SK-N-MC (cell line): ENCODE measurements at regions not wholly inside any gene's neighbourhood (a gene's known extent, or its start where the extent isn't known, plus 50 kb on each side); places are given as distances from the start of the nearest gene placed in this dataset.

Experiments used
- DNase-seq: peaks from one replicate; pipeline ENCODE4 v3.0.0-alpha.2; 2011; ENCODE audit warnings: low read depth, low spot score
- H3K27ac ChIP-seq: fragments of 200-600 bp; sonication (generic); 2 replicates; pipeline ENCODE4 v1.5.1; 2016; ENCODE audit warnings: mixed run types
- H3K36me3 ChIP-seq: fragments of 200-600 bp; sonication (generic); 2 replicates; pipeline ENCODE4 v1.6.1; 2017; ENCODE audit warnings: antibody characterized with exemption, low read length, mixed read lengths; ENCODE audit not compliant: insufficient read depth
- H3K4me3 ChIP-seq: fragments of 200-600 bp; sonication (generic); 2 replicates; pipeline ENCODE4 v1.5.1; 2016
- H3K9ac ChIP-seq: fragments of 200-600 bp; sonication (generic); 2 replicates; pipeline ENCODE4 v1.8.0; 2017; ENCODE audit warnings: mixed run types, mixed read lengths; ENCODE audit not compliant: insufficient read length
- H3K9me3 ChIP-seq: fragments of 200-600 bp; sonication (generic); 2 replicates; pipeline ENCODE4 v1.6.1; 2017; ENCODE audit warnings: low read depth, mild to moderate bottlenecking, antibody characterized with exemption, low read length, moderate library complexity, mixed read lengths
- EZH2 ChIP-seq: fragments of 200-600 bp; sonication (generic); IDR thresholded peaks from one replicate; pipeline ENCODE4 v1.6.1; 2017; ENCODE audit warnings: antibody characterized with exemption
- FOXP2 ChIP-seq: optimal IDR thresholded peaks from 2 replicates; pipeline ENCODE3; 2011; ENCODE audit warnings: mild to moderate bottlenecking, moderate library complexity; ENCODE audit not compliant: insufficient read depth; ENCODE audit errors: extremely low read length, control extremely low read depth
- POLR2AphosphoS5 ChIP-seq: IDR thresholded peaks from 2 replicates; pipeline ENCODE4 v1.6.1; 2012; ENCODE audit warnings: mild to moderate bottlenecking, low read depth, low read length, borderline replicate concordance

DNA sequence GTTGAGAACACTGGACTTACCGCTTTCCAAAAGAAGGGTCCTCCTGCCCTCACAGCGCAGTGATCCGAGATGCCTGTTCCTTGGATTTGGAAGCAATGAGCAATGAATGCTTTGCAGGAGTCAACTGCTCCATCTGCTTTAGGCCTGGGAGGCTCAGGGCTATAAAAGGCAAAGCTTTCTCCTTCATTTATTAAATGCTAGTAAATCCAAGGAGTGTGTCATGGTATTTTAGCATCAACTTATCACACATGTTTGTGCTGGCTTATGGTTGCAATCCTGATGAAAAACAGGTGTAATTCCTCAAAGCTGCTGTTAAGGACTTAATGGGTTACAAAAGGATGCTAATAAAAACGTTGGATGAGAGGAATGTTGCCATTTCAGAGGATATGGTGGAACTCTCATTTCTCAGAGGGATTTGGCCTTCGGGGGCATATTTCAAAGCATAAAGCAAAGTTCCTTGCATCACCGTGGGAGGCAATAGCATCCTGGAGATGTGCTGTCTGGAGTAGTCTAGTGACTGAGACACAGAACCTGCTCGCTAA lies 158.5 kb upstream of the TPM1 start:
- no peaks in the 10 kb centered on the region for H3K36me3 ChIP-seq
- no peak overlapping the region for H3K27ac ChIP-seq
- peak; percentile 22 for DNase-seq
- no peaks in the 10 kb centered on the region for H3K9me3 ChIP-seq
- no peak overlapping the region for H3K4me3 ChIP-seq
- no peak for TF ChIP-seq EZH2
- TF ChIP-seq POLR2AphosphoS5, result no peak; the same call in 1 of the 2 replicates
- no peak for TF ChIP-seq FOXP2
- H3K9ac ChIP-seq, result no peak overlapping the region

DNA sequence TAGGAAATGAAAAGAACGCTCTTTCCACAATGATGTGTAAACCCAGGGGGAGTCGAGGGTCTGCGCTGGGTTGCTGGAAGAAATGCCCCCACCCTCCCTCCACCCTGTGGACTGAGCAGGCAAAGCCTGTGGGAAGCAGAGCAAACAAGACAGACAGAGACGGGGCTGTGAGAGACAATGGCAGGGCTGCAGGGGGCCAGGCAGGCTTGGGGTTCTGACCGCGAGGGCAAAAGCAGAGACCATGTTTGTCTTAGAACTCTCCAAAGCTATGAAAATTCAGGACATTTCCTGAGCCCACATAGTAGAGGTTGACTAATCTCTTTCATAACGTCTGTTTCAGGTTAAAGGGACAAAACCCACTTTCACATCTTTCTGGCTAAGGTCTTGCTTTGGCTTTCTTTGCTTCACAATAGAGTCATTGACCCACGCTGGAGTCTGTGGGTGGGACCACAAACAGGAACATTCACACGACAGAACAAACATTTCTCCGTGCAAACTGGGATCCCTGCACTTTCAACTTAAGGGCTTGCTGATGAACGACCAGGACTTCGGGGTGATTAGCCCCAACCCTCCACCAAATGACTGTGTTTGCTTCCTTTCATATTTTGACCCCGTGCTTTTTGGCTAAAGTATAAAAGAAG lies 156.0 kb upstream of the TPM1 start:
- Histone ChIP-seq H3K4me3 (no peak overlapping the region), H3K9me3 (no peaks in the 10 kb centered on the region), H3K9ac (no peak overlapping the region), H3K27ac (no peak overlapping the region), H3K36me3 (no peaks in the 10 kb centered on the region)
- TF ChIP-seq FOXP2 (no peak), EZH2 (no peak), POLR2AphosphoS5 (no peak)
- DNase-seq, result no peak

DNA sequence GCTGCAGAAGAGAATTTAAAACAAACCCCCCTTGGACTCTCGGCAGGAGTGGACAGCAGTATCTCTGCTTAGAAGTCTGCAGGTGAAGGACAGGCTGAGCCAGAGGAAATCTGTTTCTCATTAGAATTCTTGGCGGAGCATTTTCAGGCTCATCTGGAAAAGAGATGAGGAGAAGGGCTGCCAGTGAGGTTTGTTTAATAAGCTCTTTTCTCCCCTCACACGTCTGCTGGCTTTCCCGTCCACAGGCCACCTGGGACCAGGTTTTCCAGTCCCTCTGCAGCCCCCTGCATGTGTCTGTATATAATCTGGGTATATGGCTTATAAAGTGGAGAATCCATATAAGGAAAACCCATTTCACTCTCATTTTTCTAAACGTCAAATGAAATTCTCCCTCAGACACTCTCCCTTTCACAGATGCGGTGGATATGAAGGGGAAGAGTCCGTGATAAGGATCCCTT lies 155.4 kb upstream of the TPM1 start:
- DNase-seq, result no peak
- no peak for TF ChIP-seq EZH2
- no peak for TF ChIP-seq POLR2AphosphoS5
- TF ChIP-seq FOXP2, result no peak
- Histone ChIP-seq H3K36me3 (no peaks in the 10 kb centered on the region), H3K9ac (no peak overlapping the region), H3K4me3 (no peak overlapping the region), H3K9me3 (no peaks in the 10 kb centered on the region), H3K27ac (no peak overlapping the region)

DNA sequence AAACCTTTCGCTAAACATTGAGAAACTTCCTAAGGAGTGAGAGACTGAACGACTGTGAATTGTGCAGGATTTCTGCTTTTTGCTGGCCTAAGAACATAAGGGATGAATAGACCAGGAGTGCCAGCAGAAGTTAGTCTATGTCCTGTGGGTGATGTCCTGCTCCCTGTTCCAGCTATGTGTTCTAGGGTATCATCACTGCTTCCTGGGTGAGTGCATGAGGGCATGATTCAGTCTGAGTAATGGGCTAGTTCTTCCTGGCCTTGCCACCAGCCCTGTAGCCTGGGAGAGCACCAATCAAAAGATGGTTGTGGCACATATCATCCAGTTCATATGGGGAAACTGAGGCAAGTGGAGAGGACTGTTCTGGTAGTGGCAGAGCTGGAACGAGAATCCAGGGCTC lies 153.9 kb upstream of the TPM1 start:
- Histone ChIP-seq H3K36me3 (no peaks in the 10 kb centered on the region), H3K4me3 (no peak overlapping the region), H3K27ac (no peak overlapping the region), H3K9me3 (no peaks in the 10 kb centered on the region), H3K9ac (no peak overlapping the region)
- no peak for TF ChIP-seq EZH2
- no peak for TF ChIP-seq POLR2AphosphoS5
- no peak for TF ChIP-seq FOXP2
- no peak for DNase-seq

DNA sequence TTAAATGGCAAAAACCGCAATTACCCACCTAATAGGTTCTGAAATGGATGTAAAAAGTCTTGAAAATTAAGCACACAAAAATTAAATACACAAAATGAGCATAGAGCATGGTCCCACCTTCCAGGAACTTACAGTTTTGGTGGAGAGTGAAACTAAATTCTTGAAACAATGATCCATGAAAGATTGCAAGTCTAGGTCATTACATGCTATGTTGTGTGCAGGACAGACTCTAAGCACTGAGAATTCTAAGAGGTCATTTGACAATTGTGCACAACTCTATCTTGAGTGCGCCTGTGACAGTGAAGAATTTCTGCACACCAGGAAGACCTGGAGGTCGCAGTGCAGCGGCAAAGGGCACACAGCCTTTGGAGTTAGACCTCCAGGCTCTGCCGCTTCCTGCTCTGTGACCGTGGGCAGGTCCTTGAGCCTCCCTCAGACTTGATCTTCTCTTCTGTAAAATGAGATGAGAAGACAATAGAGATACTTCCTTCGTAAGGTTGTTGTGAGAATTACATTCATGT lies 153.3 kb upstream of the TPM1 start:
- no peak overlapping the region for H3K27ac ChIP-seq
- no peaks in the 10 kb centered on the region for H3K36me3 ChIP-seq
- H3K9ac ChIP-seq, result no peak overlapping the region
- H3K4me3 ChIP-seq, result no peak overlapping the region
- no peak for TF ChIP-seq FOXP2
- H3K9me3 ChIP-seq, result no peaks in the 10 kb centered on the region
- DNase-seq, result no peak

DNA sequence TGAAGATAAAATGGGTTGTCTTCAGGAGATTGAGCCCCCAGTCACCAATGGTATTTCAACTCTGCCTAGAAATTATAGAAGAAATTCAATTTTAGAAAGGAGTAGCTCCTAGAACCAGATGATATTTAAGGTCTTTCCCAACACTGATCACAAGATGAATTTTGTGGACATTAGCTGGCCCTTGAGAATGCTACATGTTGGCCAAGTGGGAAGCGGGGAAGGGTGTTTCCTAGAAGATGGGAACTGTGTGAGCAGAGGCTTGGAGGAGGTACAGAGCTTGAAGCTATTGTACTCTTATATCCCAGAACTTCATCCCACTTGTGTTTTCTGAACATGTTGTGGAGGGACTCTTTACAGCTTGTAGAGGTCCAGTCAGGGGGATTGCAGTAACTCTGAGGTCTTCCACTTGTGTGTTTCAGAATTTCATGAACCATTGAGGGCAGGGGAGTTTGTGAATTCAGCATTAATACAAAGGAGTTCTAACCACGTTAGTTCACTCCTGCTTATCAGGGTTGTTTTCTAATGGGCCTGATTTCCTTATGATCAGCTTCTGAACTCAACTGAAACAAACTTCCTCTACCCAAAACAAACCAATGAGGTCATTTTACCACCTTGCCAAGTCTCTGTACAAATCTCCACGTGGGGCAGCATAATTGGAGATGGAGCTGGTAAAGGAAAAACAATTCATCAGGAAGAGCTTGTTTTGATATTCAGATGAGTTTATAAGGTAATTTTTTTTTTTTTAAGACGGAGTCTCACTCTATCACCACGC lies 152.6 kb upstream of the TPM1 start:
- no peak overlapping the region for H3K4me3 ChIP-seq
- TF ChIP-seq FOXP2 (no peak), POLR2AphosphoS5 (no peak), EZH2 (no peak)
- H3K36me3 ChIP-seq, result no peaks in the 10 kb centered on the region
- no peaks in the 10 kb centered on the region for H3K9me3 ChIP-seq
- H3K9ac ChIP-seq, result no peak overlapping the region
- DNase-seq, result no peak
- H3K27ac ChIP-seq, result no peak overlapping the region

DNA sequence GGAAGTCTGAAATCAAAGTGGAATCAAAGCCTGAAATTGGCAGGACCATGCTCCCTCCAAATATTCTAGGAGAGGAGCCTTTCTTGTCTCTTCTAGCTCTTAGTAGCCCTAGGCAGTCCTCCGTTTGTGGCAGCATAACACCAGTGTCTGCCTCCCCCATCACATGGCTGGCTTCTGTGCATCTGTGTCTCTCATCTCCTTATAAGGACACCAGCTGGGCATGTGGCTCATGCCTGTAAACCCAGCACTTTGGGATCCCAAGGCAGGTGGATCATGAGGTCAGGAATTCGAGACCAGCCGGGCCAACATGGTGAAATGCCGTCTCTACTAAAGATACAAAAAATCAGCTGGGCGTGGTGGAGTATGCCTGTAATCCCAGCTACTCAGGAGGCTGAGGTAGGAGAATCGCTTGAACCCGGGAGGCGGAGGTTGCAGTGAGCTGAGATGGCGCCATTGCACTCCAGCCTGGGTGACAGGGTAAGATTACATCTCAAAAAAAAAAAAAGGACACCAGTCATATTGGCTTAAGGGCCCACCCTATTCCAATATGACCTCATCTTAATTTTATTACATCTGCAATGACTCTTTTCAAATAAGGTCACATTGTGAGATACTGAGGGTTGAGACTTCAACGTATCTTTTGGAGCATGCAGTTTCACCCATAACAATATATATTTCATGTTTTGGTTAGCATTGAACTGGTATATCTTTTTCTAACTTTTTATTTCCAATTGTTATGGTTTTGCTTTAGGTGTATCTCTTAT lies 148.0 kb upstream of the TPM1 start:
- Histone ChIP-seq H3K9me3 (no peaks in the 10 kb centered on the region), H3K27ac (no peak overlapping the region), H3K9ac (no peak overlapping the region), H3K4me3 (no peak overlapping the region), H3K36me3 (no peaks in the 10 kb centered on the region)
- no peak for DNase-seq
- TF ChIP-seq FOXP2 (no peak), EZH2 (no peak)
